CD4-positive, alpha-beta T cell treated with Interleukin-15 for 4 hours (primary cell): ENCODE measurements at regions not wholly inside any gene's neighbourhood (a gene's known extent, or its start where the extent isn't known, plus 50 kb on each side); places are given as distances from the start of the nearest gene placed in this dataset.

ENCODE experiments used
- DNase-seq: peaks from one replicate; pipeline ENCODE4 v3.0.0-alpha.2; 2020; ENCODE audit warnings: low spot score

GRCh38 chrX:21056622-21057021 lies 317.6 kb upstream of the CNKSR2 start:
- no peak for DNase-seq

GRCh38 chrX:21047034-21047455 lies 327.2 kb upstream of the CNKSR2 start:
- no peak for DNase-seq

GRCh38 chrX:21014326-21014725 lies 359.9 kb upstream of the CNKSR2 start:
- no peak for DNase-seq

- no peak for DNase-seq
Measured at GRCh38 chrX:21004835-21005234, 369.4 kb upstream of the CNKSR2 start.

GRCh38 chrX:20995829-20996228 lies 378.4 kb upstream of the CNKSR2 start:
- no peak for DNase-seq

GRCh38 chrX:20989361-20989760 lies 384.9 kb upstream of the CNKSR2 start:
- no peak for DNase-seq

- DNase-seq: no peak
Measured at GRCh38 chrX:20988804-20989203, 385.4 kb upstream of the CNKSR2 start.

- no peak for DNase-seq
Measured at GRCh38 chrX:20988118-20988517, 386.1 kb upstream of the CNKSR2 start.

- DNase-seq: no peak
Measured at GRCh38 chrX:20980426-20980825, 393.8 kb upstream of the CNKSR2 start.

- DNase-seq: no peak
Measured at GRCh38 chrX:20974326-20974725, 399.9 kb upstream of the CNKSR2 start.

GRCh38 chrX:20973038-20973437 lies 401.2 kb upstream of the CNKSR2 start:
- no peak for DNase-seq

GRCh38 chrX:20971250-20971649 lies 403.0 kb upstream of the CNKSR2 start:
- no peak for DNase-seq

- no peak for DNase-seq
Measured at GRCh38 chrX:20969565-20969964, 404.7 kb upstream of the CNKSR2 start.

GRCh38 chrX:20968996-20969395 lies 405.2 kb upstream of the CNKSR2 start:
- no peak for DNase-seq

- DNase-seq: no peak
Measured at GRCh38 chrX:20967725-20968124, 406.5 kb upstream of the CNKSR2 start.

- no peak for DNase-seq
Measured at GRCh38 chrX:20965270-20966044, 408.8 kb upstream of the CNKSR2 start.

- no peak for DNase-seq
Measured at GRCh38 chrX:20954014-20954413, 420.2 kb upstream of the CNKSR2 start.

- DNase-seq: no peak
Measured at GRCh38 chrX:20952180-20952579, 422.0 kb upstream of the CNKSR2 start.

- no peak for DNase-seq
Measured at GRCh38 chrX:20951016-20951810, 423.0 kb upstream of the CNKSR2 start.

- no peak for DNase-seq
Measured at GRCh38 chrX:20947411-20947912, 426.8 kb upstream of the CNKSR2 start.

GRCh38 chrX:20913760-20914159 lies 460.5 kb upstream of the CNKSR2 start:
- DNase-seq: no peak

- DNase-seq: no peak
Measured at GRCh38 chrX:20906571-20906970, 467.6 kb upstream of the CNKSR2 start.

GRCh38 chrX:20884565-20884964 lies 489.7 kb upstream of the CNKSR2 start:
- DNase-seq: no peak
